Stimulated activated CD4-positive, alpha-beta T cell treated with anti-CD3 and anti-CD28 coated beads, Interleukin-1b, Interleukin-23, amount 100 ng/mL, for 1 hour (primary cell): ENCODE measurements at regions not wholly inside any gene's neighbourhood (a gene's known extent, or its start where the extent isn't known, plus 50 kb on each side); places are given as distances from the start of the nearest gene placed in this dataset.

Source experiments
- DNase-seq, 2 donors: peaks; one replicate each; pipeline ENCODE4 v3.0.0-alpha.2; 2020; ENCODE audit warnings: low read depth in 2 of 2

DNA sequence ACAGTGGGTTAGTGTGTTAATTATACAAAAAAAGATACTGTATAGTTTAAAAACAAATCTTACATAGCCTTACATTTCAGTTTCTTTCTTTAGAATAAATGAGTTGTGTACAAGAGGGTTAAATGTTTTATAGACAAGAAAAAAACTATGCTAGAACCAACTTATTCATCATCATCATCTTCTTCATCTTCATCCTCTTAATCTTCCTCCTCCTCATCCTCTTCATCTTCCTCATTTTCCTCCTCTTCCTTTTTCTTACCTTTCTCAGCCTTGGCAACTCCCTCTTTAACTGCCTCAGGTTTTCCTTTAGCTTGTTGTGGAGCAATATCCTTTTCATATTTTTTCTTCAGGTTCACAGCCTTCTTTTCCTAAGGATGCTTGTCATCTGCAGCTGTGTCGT lies 53.7 kb downstream of the RPS12 start:
- no peak for DNase-seq

DNA sequence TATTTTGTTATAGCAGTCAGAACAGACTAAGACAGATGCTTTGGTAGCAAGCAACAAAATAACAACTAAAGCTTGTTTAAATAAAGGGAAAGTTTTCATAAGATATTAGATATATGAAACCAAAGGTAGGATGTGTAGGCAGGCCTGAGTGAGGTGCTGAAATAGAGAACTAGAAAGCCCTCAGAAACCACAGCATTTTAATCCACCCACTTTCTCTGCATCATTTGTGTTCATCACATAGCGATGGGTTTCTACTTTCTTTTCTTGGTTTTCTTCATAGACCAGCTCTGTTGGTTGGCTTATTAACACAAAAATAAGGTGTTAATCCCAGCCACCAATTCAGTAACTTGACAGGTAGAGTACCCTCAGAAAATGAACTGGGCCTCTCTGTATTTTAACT lies 58.6 kb downstream of the RPS12 start:
- no peak for DNase-seq

DNA sequence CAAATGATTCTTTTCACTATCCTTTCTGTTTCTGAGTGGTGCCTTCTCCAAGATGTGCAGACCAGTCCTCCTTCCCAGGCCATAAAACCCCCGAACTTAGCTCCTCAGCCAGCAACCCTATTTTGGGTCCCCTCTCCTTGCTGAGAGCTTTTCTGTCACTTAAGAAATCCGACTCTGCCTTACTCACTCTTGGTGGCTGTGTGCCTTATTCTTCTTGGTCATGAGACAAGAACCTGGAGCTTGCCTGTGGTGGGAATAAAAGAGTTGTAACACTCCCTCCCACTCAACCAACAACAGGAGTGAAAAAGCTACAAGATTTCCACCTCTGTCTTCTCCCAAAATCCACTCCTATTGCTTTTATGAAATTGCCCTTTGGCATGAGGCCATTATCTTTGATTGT lies 62.6 kb downstream of the RPS12 start:
- no peak for DNase-seq

DNA sequence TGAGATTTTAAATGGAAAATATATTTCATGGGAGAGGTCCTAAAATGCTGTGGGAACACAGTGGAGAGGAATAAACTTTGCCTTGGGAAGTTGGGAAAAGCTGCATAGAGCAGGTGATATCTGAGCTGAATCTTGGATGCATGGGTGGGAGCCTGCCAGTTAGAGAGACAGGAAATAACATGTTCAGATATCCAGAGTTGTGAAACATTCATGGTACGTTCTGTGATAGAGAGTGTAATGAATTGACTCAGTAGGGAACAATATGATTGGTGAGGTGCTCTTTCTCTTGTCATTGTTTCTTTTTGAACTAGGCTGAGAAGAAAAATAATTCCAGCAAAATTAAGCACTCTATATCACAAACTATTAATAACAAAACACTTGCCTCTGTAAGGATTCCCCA lies 72.8 kb downstream of the RPS12 start:
- DNase-seq, result no peak

DNA sequence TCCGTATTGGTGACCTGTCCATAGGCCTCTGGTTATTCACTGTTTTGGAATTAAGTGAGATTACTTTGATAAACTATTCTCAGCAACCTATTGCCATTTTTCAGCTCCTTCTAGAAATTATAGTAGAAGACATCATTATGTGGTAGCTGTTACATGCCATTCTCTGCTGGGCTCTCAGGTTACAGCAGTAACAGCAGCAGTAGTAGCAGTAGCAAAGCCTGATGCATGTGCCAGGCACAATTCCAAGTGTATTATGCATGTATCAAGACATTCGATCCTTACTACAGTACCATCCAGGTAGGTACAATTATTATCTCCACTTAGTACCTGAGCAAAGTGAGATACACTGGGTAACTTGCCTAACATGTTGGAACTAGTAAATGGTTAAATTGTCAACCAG lies 74.3 kb downstream of the RPS12 start:
- no peak for DNase-seq

DNA sequence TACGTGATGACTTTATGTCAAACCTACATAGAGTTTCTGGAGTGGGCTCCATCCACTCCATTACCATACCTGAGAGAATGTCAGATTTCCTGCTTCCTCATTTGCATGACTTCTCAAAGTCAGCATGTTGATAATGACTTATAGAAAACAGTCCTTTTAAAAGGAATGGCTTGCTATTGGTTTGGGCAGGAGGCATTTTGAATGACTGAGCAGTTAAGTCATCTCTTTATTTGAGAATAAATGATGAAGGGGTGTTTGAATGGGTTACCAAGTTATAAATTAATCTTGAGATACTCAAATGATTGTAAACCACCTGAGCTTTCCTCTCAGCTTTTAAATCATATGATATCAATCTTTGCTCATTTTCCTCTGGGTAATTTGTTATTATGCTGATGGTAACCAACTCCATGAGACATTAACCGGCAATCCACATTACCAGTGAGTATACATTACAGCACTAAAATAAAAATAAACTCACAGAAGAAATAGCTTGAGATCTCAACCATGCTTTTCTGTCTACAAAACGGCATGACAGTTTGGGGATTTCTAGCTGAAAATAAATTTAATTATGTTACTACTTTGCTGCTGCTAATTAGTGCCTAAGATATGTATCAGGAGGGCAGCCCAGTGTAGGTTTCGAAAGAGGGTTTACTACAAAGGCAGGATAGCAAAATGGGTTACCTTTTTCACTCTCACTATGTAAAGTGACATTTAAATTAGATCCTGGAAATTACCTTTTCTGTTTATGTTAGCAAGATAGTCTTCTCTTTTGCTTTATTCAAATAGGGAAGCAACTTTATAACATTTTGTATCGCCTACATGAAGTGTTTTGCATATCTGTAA lies 78.8 kb downstream of the RPS12 start:
- DNase-seq, result no peak

DNA sequence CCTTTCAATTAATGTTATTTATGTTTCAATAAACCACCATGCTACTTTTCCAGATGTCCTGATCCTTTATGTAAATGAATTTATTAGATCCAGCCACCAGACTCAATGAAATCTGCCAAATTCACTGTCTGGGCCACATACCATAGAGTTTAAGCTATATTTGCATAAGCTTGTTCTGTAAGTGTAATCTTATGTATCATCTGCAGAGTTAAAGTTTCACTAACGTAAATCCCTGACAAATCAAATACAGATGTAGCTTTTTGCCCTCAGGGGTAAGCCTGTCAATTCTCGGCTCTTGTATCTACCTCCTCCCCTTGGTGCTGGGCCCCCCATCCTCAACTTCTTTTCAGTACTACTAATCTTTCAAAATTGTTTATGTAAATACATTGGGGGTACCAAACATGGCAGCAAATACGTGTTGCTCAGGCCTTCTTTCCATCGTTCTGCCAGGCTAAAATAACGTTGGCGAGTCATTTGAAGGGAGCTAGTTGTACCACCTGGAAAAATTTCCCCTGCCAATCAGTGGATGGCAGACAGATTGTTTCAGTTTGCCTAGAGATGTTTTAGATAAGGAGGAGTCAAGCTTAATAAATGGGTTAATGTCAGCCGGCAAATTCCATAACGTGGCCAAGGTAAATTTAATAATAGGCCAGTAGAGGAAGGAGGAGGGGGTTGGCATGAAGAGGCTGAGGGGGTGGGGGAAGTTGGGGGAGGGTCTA lies 79.6 kb downstream of the RPS12 start:
- DNase-seq, result no peak

DNA sequence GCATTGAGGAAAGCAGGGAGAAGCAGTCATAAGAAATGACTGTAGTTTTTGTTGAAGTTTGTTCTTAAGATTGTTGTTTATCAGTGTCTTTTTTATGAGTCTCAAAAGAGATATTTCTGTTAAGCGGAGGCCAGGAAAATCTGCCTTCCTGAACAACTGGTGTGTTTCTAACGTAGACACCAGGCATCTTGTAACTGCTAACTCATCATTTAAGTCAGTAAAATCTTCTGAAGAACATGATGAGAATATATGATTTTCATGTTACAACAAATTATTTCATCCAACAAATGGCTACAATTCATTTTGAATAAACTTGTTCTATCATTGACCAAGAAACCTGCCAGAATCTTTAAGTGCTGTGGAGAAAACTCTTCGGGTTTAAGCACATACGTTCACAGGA lies 84.0 kb downstream of the RPS12 start:
- DNase-seq, result no peak

DNA sequence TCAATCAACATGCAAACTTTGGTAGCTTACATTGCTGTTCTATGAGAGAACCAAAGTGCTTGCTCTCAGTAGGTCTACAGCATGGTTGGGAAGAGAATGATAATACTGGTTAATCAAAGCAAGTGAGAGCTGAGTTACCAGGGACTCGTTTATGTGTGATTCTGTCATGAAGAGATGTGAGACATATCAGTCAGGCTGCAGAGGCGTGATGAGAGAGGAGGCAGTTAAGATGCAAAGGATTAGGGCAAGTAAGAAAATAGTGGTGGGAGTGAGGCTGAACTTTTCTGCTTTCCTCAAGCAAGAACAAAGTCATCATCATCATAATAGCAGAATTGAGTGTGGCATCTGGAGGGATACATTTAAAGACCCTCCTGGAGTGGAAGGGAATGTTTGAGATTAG lies 86.5 kb downstream of the RPS12 start:
- DNase-seq, result no peak

DNA sequence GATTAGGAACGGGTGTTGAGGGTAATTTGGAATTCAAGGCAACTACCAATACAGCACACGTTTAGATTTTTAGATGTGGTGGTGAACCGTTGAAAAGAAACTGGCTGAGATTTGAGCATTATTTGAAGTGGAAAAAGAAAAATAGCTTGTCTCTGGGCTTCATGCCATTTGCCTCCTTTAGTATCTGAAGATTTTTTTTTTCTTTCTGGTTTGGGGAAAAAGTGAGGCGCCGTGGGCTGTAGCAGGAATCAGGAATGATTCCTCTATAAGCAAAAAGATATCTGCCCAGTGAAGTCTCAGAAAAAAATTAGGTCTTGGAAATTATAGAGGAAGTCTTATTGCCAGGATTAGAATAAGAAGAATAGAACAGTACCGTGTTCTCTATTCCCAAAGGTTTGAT lies 88.5 kb downstream of the RPS12 start:
- no peak for DNase-seq

DNA sequence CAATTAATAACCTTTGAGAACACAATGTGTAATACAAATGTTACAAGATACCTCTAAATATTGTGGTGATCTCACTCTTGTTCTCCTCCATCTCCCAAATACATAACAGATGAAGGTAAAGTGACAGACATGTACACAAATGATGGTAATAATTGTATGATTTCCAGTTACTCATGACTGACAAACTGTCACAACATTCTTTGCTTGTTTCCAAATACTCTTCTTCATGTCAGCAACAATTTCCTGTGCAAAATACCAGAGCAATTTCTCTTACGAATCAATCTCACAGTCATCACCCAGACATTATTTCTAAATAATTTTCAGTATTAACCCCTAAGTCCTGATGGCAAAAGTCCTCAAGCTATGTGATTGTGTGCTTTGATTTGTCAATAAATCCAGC lies 92.9 kb downstream of the RPS12 start:
- no peak for DNase-seq

DNA sequence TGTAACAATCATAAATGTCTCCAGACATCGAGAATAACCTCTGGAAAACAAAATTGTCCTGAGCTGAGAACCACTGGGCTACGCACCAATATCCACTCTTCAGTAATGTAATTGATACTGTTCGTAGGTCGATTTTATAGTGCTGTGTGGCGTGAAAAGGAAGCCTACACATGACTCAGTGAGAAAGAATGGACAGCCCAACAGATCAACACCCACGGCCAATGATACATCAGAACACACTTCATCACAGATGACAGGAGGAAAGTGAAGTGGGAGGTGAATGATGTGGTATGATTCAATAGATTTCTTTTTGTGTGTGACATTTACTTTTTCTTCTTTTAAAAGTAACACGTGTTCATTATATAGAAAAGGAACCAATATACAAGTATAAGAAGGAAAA lies 93.5 kb downstream of the RPS12 start:
- DNase-seq, result no peak

DNA sequence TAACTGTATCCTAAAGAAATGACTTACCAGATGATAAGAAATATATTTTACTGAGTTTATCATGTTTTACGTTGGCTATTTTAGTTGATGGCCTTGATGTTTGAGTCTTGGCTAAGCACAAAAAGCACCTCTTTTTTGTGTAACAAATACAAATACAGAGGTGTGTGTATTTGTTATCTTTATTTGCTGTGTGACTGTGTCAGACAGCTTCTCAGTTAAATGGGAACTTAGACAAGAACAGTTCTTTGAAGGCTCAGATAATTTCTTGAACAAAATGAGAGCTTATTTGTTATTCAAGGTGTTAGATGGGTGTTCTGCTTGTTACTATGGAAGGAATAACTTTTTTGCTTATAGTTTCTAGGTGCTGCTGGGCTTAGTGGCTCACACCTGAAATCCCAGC lies 95.4 kb downstream of the RPS12 start:
- no peak for DNase-seq

DNA sequence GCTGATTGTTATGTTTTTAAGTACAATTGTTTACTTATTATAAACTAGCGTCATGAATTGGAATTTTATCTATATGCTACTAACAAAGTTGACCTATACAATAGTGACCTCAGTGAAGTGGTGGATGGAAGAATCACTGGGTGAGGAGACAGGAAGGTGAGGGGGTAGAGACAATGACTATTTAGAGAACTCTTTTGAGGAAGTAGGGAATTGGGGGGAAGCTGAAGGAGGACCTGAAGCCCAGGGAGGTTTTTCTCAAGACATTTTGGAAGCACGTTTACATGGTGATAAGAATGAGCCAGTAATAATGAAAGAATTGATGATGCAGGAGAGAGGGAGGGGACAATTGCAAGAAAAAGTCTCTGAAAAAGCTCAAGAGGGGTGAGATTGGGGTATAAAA lies 96.4 kb downstream of the RPS12 start:
- no peak for DNase-seq

DNA sequence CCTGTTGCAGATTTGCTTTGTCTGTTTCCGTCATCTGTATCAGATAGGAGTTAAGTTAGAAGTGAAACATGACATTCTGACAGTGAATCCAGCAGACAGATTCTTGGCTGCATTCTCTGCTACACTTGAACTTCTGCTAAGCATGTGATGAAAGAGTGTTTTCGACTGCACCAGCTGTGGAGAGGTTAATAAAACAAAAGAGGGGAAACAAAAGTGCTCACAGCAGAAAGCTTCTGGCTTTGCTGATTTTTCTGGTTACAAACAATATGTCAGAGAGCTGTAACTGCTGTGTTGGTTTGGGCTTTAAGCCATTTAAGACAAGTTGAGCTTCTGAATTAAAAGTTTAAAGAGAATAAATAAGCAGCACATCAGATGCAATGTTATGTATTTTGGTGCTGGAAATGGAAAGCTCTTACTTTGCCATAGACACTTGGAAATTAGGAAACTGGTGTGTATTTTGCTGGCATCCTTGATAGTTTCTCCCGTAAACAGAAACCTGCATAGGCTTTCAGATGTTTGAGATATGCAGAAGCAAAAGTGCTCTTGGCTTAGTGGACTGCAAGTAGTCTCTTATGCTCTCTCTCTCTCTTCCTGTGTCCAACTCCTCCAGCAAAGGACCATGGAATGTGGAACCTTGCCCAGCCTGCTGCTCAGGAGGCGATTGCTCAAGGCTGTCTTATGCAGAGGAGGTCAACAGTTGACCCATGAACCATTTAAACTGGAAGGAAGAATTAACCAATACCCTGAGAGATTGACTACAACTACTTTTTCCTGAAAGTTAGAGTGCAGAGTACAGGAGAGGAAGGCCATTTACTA lies 104.9 kb downstream of the RPS12 start:
- no peak for DNase-seq

DNA sequence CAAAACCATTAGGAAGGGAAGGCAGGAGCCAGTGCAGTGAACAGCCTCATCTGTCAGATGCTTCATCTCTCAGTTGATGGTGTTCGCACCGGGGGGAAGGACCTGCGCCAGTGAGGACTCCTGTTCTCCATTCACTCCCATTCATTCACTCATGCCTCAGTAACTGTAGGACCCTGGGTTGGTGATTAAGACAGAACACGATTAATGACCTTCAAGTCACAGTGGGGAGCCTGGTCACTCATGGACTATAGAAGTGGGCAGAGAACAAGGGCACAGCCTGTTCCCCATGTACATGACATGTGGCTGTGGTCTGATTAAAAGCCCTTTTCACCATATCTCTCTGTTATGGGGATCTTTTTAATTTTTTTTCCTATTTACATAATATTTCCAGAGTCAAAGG lies 113.3 kb downstream of the RPS12 start:
- DNase-seq, result no peak

DNA sequence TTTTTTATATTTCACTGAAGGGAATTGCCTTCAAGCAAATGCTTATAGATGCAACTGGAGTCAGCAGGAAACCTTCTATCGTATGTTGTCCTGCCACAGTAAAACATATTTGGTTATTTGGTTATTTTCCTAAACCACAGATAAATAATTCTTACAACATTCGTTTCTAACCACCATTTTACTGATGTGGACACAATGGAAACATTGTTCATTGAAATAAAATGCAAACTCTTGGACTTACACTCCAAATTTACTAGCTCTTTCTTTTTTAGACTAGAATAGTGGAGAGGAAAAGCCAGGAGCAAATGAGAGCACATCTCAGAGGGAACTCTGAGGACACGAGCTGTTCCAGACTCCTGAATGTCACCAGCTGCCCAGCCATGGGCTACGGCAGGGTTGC lies 114.8 kb downstream of the RPS12 start:
- DNase-seq, result no peak

DNA sequence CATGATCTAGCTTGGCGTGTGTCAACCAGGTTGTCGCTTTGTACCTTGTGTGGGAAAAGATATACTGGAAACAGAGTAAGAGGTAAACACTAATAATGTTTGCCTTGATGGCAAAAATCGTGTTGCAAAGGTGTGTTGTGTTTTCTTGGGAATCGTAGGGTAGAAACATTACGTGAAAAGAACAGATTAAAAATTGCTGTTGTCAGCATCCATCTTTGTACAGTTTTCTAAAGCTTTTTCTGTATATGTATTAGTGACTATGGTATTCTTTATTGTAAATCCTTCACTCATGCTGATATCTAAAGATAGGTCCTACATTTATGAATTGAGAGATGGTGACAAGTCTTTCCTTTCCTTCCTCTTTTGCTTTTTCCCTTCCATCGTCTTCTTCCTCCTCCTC lies 116.9 kb downstream of the RPS12 start:
- no peak for DNase-seq

DNA sequence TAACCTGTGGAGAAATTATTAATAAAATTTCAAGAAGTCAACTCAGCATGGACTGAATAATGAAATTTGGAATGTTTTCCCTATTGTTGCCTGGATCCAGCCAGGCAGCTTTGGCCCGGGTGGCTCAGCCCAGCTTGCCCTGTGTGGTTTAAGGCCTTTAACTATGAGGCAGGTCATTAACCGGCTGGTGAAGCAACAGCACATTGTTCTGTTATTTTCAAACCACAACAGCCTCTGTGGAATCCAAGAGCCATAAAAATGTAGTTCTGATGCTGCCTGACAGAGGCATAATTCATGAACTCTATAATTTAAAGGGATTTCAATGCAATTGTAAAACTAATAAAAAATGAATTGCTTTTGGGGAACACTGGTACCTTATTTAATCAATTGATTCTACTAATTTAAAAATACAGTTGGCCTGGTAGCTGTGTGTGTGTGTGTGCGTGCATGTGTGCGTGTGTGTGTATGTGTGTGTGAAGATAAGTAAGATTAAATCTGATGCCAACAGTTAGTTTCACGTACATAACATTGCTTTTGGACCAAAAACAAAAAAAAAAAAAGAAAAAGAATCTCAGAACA lies 117.7 kb downstream of the RPS12 start:
- DNase-seq, result no peak

DNA sequence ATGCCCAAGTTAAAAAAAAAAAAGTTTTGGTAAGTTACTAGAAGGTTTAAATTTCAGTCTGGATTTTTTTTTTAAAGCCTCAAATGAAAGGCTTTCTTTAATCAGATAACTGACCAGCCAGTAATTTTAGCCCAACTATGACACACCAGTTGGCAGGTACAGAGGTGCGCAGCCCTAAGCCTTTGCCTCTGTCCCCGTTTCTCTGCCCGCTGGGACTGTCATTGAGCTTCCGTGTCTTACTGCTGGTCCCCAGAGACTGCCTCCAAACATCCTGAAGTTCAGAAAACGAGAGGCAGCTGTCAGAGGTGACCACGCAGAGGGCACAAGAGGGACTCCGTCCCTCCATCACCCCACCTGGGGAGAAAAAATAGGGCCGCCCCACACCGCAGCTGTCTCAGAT lies 118.2 kb downstream of the RPS12 start:
- no peak for DNase-seq

DNA sequence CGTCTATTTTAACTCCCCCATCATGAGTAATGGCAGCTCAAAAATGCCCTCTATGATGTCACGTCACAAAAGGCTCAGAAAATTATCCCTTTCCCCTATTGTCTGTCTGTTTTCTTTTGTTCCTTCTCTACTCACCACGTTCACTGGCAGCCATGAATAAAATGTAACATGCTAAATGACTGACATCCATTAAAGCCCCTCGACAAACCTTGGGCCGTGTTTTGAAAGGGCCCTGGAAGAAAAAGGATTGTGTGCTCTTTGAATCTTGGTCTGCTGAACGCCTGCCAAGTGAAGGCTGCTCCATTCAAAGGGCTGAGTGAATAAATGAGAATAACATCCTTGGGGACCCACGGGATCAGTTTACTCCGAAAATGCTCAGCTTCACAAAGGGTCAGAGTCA lies 118.7 kb downstream of the RPS12 start:
- DNase-seq, result no peak

DNA sequence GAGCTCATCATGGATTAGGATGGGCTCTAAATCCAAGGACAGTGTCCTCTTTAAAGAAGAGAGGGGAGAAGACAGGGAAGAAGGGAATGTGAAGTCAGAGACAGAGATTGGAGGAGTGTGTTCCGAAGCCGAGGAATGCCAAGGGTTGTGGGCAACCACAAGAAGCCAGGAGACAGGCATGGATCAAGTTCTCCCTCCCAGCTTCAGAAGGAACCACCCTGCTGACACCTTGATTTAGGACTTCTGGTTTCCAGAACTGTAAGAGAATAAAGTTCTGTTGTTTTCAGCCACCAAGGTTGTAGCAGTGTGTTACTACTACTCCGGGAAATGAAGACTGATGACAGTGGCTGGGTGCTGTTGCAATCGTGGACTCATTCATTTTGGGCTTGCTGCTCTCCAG lies 120.1 kb downstream of the RPS12 start:
- no peak for DNase-seq
